ENCODE measurements at regions not wholly inside any gene's neighbourhood (a gene's known extent, or its start where the extent isn't known, plus 50 kb on each side); places are given as distances from the start of the nearest gene placed in this dataset.

DNA sequence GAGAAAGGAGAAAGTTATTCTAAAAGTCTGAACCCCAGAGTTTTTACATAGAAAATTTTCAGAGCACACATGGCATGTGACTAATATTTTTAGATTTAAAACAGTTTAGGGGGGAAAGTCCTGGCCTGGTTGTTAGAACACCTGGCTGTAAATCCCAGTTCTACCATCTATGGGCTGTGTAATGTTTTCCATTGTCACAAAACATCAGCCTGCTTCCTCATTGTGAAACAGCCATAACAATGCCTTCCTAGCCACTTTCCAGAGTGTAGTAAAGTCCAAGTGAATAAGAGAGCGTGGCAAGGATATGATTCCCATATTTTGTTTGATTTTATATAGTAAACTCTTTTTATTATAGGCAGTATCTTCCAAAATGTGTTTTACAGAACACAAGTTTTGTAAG is 310.0 kb upstream of the DCN start:
- TF ChIP-seq, protein P1, sequence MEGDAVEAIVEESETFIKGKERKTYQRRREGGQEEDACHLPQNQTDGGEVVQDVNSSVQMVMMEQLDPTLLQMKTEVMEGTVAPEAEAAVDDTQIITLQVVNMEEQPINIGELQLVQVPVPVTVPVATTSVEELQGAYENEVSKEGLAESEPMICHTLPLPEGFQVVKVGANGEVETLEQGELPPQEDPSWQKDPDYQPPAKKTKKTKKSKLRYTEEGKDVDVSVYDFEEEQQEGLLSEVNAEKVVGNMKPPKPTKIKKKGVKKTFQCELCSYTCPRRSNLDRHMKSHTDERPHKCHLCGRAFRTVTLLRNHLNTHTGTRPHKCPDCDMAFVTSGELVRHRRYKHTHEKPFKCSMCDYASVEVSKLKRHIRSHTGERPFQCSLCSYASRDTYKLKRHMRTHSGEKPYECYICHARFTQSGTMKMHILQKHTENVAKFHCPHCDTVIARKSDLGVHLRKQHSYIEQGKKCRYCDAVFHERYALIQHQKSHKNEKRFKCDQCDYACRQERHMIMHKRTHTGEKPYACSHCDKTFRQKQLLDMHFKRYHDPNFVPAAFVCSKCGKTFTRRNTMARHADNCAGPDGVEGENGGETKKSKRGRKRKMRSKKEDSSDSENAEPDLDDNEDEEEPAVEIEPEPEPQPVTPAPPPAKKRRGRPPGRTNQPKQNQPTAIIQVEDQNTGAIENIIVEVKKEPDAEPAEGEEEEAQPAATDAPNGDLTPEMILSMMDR (IDR thresholded peaks at IDR 0.05; ENCODE audit: low read length) = no peak
- no peak for TF ChIP-seq EZH2 (optimal IDR thresholded peaks at IDR 0.05; ENCODE audit: low read depth, low read length)
